ENCODE measurements at regions not wholly inside any gene's neighbourhood (a gene's known extent, or its start where the extent isn't known, plus 50 kb on each side); places are given as distances from the start of the nearest gene placed in this dataset.

- no peak for DNase-seq (ENCODE audit: low read depth)
- no peak overlapping the region for H3K4me3 ChIP-seq (ENCODE audit: low read depth, low read length)
- TF ChIP-seq, protein P1, sequence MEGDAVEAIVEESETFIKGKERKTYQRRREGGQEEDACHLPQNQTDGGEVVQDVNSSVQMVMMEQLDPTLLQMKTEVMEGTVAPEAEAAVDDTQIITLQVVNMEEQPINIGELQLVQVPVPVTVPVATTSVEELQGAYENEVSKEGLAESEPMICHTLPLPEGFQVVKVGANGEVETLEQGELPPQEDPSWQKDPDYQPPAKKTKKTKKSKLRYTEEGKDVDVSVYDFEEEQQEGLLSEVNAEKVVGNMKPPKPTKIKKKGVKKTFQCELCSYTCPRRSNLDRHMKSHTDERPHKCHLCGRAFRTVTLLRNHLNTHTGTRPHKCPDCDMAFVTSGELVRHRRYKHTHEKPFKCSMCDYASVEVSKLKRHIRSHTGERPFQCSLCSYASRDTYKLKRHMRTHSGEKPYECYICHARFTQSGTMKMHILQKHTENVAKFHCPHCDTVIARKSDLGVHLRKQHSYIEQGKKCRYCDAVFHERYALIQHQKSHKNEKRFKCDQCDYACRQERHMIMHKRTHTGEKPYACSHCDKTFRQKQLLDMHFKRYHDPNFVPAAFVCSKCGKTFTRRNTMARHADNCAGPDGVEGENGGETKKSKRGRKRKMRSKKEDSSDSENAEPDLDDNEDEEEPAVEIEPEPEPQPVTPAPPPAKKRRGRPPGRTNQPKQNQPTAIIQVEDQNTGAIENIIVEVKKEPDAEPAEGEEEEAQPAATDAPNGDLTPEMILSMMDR (IDR thresholded peaks at IDR 0.05; ENCODE audit: low read depth, low read length, missing control alignments), result no peak
Observed at GRCh38 chr6:168864541-168865460, 388.8 kb downstream of the THBS2 start.

DNA sequence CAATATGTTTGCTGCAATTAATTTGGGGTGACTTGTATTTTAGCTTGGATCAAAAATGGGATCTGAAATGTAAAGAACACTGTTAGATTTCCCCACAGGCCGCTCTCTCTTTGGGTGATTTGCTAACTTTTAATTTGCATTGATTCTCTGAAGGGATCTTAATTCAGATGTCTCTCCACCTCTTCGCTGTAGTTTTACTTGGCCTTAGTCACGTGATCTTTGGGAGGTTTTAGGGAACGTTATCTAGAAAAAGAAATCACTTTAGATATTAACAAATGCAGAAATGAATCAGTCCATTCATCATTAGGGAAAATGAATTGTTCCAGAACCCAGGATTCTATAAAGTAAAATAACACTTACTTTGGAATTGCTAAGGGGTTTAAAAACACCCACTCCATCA is 390.2 kb downstream of the THBS2 start:
- DNase-seq (ENCODE audit: low read depth), result no peak
- TF ChIP-seq, protein P1 (IDR thresholded peaks at IDR 0.05; ENCODE audit: low read depth, low read length, missing control alignments), result no peak
- no peak overlapping the region for H3K4me3 ChIP-seq (ENCODE audit: low read depth, low read length)

- DNase-seq (ENCODE audit: low read depth), result no peak
- TF ChIP-seq, protein P1 (IDR thresholded peaks at IDR 0.05; ENCODE audit: low read depth, low read length, missing control alignments), result no peak
- no peak overlapping the region for H3K4me3 ChIP-seq (ENCODE audit: low read depth, low read length)
Observed at GRCh38 chr6:168862346-168862980, 391.2 kb downstream of the THBS2 start.

GRCh38 chr6:168860987-168861386 is 392.7 kb downstream of the THBS2 start:
- TF ChIP-seq, protein P1 (IDR thresholded peaks at IDR 0.05; ENCODE audit: low read depth, low read length, missing control alignments), result no peak
- no peak for DNase-seq (ENCODE audit: low read depth)
- H3K4me3 ChIP-seq (ENCODE audit: low read depth, low read length), result no peak overlapping the region

- no peak overlapping the region for H3K4me3 ChIP-seq (ENCODE audit: low read depth, low read length)
- TF ChIP-seq, protein P1 (IDR thresholded peaks at IDR 0.05; ENCODE audit: low read depth, low read length, missing control alignments), result no peak
- DNase-seq (ENCODE audit: low read depth), result no peak
Observed at GRCh38 chr6:168860341-168860740, 393.3 kb downstream of the THBS2 start.

DNA sequence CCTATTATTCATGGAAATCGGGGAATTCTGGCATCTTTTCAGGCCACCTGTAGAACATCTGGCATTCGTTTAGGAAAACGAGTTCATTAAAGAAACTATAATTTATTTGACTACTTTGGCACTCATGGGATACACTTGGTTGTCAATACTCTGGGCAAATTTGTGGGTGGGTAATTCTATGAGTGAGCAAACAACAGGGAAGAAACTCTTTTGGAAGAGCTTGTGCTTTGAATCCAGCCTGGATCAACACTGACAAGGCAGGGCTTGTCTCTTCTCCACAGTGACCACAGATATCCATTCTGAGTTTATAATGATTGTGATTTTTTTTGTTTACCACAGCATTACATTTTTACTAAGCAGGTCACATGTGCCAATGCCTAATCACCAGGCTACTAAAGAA is 394.7 kb downstream of the THBS2 start:
- TF ChIP-seq, protein P1 (IDR thresholded peaks at IDR 0.05; ENCODE audit: low read depth, low read length, missing control alignments), result no peak
- no peak for DNase-seq (ENCODE audit: low read depth)
- no peak overlapping the region for H3K4me3 ChIP-seq (ENCODE audit: low read depth, low read length)
